Activated CD4-positive, alpha-beta T cell treated with anti-CD3 and anti-CD28 coated beads for 4 hours (primary cell): ENCODE measurements at regions not wholly inside any gene's neighbourhood (a gene's known extent, or its start where the extent isn't known, plus 50 kb on each side); places are given as distances from the start of the nearest gene placed in this dataset.

Experiments
- DNase-seq, 2 donors: peaks; one replicate each; pipeline ENCODE4 v3.0.0-alpha.2; 2020

DNA sequence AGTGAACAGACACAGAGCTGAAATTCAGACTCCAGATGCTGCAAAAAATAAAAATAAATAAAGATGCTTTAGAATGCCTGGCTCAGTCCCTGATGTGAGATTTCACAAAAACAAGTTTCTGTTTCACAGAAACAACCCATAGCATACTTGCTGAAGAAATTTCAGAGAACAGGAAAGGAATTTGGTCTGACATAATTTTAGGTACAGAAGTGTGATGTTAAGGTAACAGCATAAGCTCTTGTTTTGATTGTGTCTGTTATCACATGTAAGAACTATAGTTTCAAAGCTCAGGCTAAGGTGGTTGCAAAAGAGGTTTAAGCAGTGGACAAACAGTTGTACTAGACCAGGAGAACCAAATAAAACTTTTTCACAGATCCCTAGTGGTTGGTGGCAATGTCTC, 152.1 kb downstream of the PTGER3 start:
- no peak for DNase-seq

DNA sequence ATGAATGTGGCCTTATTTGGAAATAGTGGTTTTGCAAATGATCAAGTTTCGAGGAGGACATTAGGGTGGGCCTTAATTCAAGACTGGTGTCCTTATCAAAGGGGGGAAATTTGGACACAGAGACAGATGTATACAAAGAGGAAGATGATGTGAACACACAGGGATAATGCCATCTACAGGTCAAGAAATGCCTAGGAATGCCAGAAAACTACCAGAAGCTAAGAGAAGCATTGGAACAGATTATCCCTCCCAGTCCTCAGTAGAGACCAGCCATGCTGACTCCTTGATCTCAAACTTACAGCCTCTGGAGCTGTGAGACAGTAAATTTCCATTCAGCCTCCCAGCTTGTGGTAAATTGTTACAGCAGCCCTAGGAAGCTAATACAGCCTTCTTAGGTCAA, 151.4 kb downstream of the PTGER3 start:
- DNase-seq, result no peak

DNA sequence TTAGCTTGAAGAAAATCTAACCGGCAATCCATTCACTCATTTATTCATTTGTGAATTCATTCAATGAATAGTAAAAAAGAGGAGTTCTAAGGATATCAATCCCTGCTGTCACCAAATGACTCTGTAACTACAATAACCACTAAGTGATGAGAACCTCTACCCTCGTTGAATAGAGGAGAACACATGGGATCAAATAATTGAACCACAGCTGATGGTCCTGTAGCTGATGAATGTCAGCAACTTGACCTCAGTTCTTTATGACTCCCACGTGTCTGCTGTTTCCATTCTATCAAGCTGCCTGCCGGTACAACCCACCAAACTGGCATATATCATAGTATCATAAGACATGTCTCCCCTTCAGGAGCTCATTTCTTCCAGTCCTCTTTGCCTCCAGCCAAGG, 150.3 kb downstream of the PTGER3 start:
- no peak for DNase-seq

DNA sequence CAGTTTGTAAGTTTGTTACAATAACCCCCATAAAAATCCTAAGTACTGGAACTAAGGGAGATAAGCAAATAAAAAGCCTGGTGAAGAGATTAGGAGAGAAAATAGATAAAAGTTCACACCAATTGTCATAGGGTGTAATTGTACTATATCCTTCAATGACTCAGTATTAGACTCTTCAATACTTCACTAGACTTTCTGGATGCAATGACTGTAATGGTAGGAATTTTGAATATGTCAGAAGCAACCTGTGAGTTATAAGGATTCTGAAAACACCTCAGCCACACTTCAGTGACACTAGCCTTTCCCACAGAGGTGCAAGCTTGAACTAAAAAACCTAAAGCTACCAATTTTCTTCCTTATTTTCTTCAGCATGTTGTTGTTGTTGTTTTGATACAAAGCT, 147.9 kb downstream of the PTGER3 start:
- DNase-seq, result no peak

DNA sequence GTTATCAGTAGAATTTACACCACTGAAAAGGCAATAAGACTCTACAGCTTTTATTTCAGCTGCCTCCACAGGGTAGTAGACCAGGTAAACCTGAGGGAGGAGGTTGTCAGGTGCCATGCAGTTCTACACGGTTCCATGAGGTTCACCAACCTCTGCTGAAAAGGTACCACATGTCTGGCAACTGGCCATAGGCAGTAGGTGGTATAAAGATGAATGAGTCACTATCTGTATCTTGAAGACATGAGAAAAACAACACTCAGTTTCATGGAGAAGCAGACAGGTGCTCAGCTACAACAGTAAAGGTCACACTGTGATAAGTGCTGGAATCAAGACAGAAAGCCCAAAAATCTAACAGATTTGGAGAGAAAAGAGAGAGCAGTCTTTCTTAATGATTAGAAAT, 145.4 kb downstream of the PTGER3 start:
- DNase-seq, result no peak

DNA sequence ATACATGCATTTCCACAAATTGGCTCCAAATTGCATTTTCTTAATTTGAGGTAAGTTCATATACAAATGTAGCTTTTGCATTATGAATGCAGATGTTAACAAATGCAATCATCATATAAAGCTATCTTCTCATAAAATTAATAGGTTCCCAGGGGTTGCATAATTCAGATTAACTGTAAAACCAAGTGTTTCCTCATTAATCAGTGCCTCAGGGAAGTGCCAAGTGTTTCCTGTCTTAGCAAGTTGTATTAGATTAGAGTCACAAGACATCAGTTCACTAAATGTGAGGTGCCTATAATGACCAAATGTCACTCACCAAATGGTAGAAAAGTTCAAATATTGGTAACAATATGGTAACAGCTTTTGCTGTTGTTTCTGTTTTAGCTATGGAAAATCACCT, 140.8 kb downstream of the PTGER3 start:
- no peak for DNase-seq

DNA sequence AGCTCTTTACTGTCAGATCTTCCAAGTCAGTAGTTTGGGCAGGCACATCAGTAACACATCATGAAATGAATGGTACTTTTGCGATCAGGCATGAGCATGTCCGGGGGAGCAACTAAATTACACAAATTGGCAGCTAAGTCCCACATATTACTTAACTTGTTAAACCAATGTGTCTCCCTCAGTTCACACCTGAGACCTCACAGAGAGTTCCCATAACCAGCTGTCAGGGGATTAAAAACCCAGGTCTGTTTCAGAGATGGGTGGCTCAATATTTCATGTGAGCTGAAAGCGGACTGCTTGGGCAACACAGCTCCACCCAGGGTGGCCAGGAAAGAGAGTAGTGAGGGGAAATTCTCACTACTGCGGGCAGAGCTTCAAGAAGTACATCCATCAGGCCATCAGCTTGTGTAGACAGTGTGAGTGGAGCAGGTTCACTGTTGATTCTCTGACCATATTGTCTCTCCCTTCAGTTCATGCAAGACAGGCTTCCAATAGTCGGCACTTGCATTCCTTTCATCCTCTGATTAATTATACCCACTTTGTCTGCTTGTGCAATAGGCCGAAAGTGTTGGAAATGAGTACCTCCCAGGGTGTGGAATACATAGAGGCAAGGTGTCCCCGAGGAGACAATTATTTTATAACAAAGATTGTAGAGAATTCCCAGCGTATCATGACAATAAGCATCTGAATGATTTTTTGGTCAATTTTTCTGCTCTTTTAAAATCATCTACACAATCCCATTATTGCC, 139.9 kb downstream of the PTGER3 start:
- no peak for DNase-seq

DNA sequence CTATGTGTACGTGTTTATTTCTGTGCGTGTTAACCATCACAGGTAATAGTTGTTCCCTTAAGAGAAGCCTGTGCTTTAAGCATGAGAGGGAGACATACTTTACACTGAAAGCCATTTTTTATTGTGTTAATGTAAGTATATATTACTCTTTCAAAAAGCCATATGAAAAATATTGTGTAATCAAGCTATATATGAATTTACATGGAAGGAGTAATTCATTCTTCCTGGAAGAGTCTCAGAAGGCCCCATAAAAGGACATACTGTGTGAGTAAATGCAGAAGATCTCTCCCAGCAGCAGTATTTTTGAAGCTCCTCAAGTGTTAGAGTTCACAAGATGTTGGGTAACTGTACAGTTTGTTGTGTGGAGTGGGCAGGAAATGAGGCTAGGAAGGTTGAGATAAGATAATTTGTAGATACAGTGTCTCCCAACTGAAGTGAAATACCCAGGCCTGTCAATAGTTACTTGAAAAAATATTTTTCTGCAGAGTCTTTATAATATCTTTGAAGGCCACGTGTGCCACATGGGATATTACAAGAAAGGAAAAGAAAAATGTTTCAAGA, 138.3 kb downstream of the PTGER3 start:
- no peak for DNase-seq

DNA sequence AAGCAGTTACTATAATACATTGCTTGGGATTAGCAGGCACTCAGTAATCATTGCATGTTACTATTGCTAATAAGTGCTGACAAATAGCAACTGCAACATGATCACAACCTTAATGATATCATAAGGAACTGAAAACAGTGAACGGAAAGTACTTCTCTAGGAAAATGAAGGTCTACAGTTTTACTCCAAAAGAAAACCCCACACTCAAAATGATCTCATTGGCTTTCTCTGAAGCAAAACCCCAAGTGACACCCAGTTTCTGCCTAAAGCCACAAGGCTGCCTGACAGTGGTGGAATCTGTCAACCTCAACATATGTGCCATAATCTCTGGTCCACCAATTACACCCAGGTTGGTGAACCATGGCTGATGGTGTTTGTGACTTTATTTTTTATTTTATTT, 137.6 kb downstream of the PTGER3 start:
- no peak for DNase-seq

DNA sequence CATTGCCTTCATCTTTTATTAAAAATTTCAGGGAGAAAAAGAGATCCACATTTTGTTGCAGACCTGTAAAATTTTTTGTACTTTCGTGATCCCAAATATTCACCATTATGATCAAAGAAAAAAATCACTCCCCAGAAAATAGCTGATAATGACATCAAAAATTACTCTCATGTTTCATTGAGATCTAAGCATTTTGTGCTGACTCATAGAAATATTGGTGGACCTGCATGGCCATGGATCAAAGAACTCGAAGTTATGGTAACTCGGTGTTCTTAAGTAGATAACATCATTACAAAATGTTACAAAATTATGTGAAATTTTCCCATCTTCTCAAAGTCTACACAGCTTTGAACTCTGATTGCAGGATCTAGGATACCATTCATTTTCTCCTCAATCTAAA, 135.8 kb downstream of the PTGER3 start:
- DNase-seq, result no peak

DNA sequence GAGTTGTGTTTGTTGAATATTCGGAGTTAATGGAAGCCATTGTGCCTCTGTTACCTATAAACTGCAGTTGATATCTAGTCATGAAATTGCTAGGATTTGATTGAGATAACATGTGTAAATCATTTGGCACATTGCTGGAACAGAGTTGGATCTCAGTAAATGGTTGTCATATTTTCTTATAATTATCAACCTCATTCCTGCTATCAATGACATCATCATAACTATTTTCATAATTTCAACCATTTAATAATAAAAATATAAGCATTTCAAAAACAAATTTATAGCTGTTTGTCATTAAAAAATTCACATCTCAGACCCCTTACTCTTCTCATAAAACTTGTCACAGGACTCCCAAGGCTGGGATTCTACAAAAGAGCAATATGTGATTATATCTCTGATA, 133.4 kb downstream of the PTGER3 start:
- no peak for DNase-seq

DNA sequence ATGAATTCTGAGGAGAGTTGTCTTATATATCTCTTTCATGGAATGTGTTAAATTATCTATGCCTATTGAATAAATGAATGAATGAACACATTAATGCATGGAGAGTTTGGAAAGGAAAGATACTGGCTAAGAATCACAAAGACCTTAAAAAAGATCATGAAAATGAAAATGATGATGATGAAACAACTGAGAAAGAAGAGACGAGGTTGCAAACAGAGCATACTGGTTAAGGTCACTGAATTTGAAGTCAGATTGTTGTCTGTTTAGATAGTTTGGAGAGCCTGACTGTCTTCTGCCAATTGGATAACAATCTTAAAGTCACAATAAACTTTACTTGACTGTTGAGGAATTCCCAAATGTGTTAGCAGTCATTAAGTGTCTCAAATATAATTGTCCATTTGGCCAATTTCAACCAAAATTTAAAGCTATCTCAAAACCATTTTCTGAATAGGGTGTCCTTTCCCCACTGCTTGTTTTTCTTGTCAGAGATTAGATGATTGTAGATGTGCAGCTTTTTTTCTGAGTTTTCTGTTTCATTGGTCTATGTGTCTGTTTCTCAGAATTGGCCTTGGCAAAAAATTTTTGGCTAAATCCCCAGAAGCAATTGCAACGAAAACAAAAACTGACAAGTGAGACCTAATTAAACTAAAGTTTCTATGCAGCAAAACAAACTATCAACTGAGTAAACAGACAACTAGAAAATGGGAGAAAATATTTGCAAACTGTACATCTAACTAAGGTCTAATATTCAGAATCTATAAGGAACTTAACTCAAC, 132.2 kb downstream of the PTGER3 start:
- no peak for DNase-seq

DNA sequence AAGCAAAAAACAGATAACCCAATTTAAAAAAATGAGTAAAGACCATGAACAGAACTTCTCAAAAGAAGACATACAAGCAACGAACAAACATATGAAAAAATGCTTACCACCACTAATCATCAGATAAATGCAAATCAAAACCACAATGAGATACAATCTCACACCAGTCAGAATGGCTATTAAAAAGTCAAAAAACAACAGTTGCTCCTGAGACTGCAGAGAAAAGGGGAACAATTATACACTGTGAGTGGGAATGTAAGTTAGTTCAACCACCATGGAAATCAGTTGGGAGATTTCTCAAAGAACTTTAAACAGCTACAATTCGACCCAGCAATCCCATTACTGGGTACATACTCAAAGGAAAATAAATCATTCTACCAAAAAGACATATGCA, 131.6 kb downstream of the PTGER3 start:
- no peak for DNase-seq

DNA sequence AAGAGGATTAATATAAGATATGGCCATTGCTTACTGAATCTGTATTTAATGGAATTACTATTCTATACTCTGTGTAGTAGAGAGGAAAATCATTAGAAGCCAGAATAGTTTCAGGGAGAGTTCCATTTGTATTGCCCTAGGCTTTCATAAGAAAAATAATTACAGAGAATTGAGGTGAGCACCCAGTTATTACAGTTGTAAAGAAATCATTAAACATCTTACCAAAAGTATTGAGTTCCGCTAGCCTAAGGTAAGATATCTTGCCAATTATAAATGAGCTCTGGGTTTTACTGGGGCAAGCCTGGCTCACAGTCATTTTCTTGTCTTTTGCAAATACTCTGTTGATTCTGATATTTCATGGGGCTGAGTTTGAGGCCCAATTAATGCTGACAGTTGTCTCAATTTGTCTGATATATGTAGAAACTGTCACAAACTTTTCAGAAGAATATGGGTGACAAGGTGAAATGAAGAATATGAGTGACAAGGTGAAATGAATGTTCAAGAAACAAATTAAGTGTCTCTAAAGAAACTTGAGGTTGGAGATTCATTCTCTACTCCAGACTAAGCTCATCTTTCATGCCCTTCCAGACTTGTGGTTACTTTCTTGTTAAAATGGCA, 127.8 kb downstream of the PTGER3 start:
- DNase-seq, result no peak
